Heart left ventricle (tissue), 16 donors: ENCODE measurements at regions not wholly inside any gene's neighbourhood (a gene's known extent, or its start where the extent isn't known, plus 50 kb on each side); places are given as distances from the start of the nearest gene placed in this dataset.

ENCODE experiments used
- ATAC-seq, 4 donors: fragments of 200-7000 bp; cut with Tn5 transposase; one replicate each; pipeline ENCODE4 v1.9.1; 2020 to 2022; ENCODE audit warnings: moderate library complexity in 4 of 4, mild to moderate bottlenecking in 3 of 4, moderate number of reproducible peaks in 1 of 4
- DNase-seq, 5 donors: peaks; one replicate each; pipeline ENCODE4 v3.0.0-alpha.2; 2020
- H3K27ac ChIP-seq, 12 donors: fragments of 200-600 bp; sonication (generic) in 4 of 12; one replicate each; pipeline versions ENCODE4 v1.5.0 to v1.8.0; 2016 to 2022; ENCODE audit warnings: mild to moderate bottlenecking in 2 of 12
- H3K27me3 ChIP-seq, 9 donors: fragments of 200-600 bp; sonication (generic) in 2 of 9; one replicate each; pipeline versions ENCODE4 v1.5.1 to v1.8.0; 2016 to 2022; ENCODE audit warnings: mild to moderate bottlenecking in 3 of 9
- H3K36me3 ChIP-seq, 9 donors: fragments of 200-600 bp; sonication (generic) in 2 of 9; one replicate each; pipeline versions ENCODE4 v1.5.0 to v1.8.0; 2018 to 2022; ENCODE audit warnings: mild to moderate bottlenecking in 2 of 9
- H3K4me1 ChIP-seq, 12 donors: fragments of 200-600 bp; sonication (generic) in 4 of 12; one replicate each; pipeline versions ENCODE4 v1.5.0 to v1.8.0; 2016 to 2022; ENCODE audit warnings: mild to moderate bottlenecking in 3 of 12
- H3K4me3 ChIP-seq, 12 donors: fragments of 200-600 bp; sonication (generic) in 4 of 12; one replicate each; pipeline versions ENCODE4 v1.5.0 to v1.8.0; 2017 to 2022; ENCODE audit warnings: mild to moderate bottlenecking in 9 of 12, moderate library complexity in 4 of 12
- H3K9me3 ChIP-seq, 12 donors: fragments of 200-600 bp; sonication (generic) in 4 of 12; one replicate each; pipeline versions ENCODE4 v1.5.0 to v1.8.0; 2016 to 2022; ENCODE audit warnings: mild to moderate bottlenecking in 1 of 12
- CTCF ChIP-seq, 12 donors: fragments of 200-600 bp; sonication (generic) in 4 of 12; IDR thresholded peaks; one replicate each; pipeline versions ENCODE4 v1.5.0 to v1.8.0; 2018 to 2022; ENCODE audit warnings: antibody characterized with exemption in 12 of 12, mild to moderate bottlenecking in 5 of 12
- POLR2A ChIP-seq, 2 donors: fragments of 450-650 bp; IDR thresholded peaks; one replicate each; pipeline ENCODE4 v1.6.1; 2017; ENCODE audit warnings: antibody characterized with exemption in 2 of 2, mild to moderate bottlenecking in 2 of 2, moderate library complexity in 2 of 2
- WGBS, 4 donors: extraction: QIAGEN DNeasy Blood & Tissue Kit in 2 of 4; methylation state at CpG; one replicate each; pipeline versions ENCODE4 v1.1.5 to v1.1.7; 2013 to 2018; 5-methylcytosine and 5-hydroxymethylcytosine counted together
- intact Hi-C, 10 donors: fragments of 100-400 bp; cut with DNase I; formaldehyde crosslinking; loops; one replicate each; pipeline versions ENCODE4 v1.11.1 to v1.14.2; 2022
- donor health status: ischemic (EF 13 %, LVEDD 7.1; RV severe dilation, severe dysfunction).
- donor health status: healthy with polysubstance abuse.
- donor health status: DM: no; HTN: yes; CAD: no.
- donor health status: DM: no; HTN: no; CAD: no.
- donor health status: ischemic (EF 25% LVEDD 6.9; RV normal size, moderate dysfunction).
- donor health status: ischemic (EF 25% LVEDD 5.7; RV mildly dilated, moderate dysfunction).
- donor health status: healthy.
- donor health status: DM: yes; HTN: yes; CAD: no.
- donor health status: ischemic (EF 35%, LVEDD 5.7; RV mildly dilated, moderate dysfunction).
- donor health status: nonischemic (EF 11% LVEDD 7.7; RV severe dilation, severe dysfunction).
- donor health status: DM: yes; HTN: yes; CAD: no.
- donor health status: PGD.
- donor health status: ischemic (EF 29% LVEDD 5.4; RV normal size, mild dysfunction).
- donor health status: nonischemic (EF 23%, LVEDD 6.1; RV moderate dilation, normal function).

GRCh38 chrX:39016556-39016955, 215.3 kb downstream of the MID1IP1 start:
- H3K36me3 ChIP-seq: no peaks in the 10 kb centered on the region
- TF ChIP-seq POLR2A (IDR thresholded peaks at IDR 0.05) (no peak), CTCF (IDR thresholded peaks at IDR 0.05) (no peak)
- peaks cover 0 to 7% (median 0%) of the 10 kb centered on the region in 9 donors for H3K27me3 ChIP-seq
- no peaks in the 10 kb centered on the region for H3K9me3 ChIP-seq
- ATAC-seq: no peak
- H3K27ac ChIP-seq: no peak overlapping the region
- intact Hi-C loops: no loop called here
- no peak for DNase-seq
- 70 to 97% (median 87%) methylated on average over 3 of the region's 3 CpGs for WGBS, 4 donors
- H3K4me3 ChIP-seq: no peak overlapping the region
- peaks cover 0 to 12% (median 0%) of the 10 kb centered on the region in 12 donors for H3K4me1 ChIP-seq

- DNase-seq: no peak
- no peak for ATAC-seq
- Histone ChIP-seq H3K27ac (no peak overlapping the region), H3K36me3 (no peaks in the 10 kb centered on the region), H3K4me1 (peaks cover 0 to 7% (median 0%) of the 10 kb centered on the region in 12 donors), H3K27me3 (peaks cover 0 to 7% (median 0%) of the 10 kb centered on the region in 9 donors), H3K4me3 (no peak overlapping the region), H3K9me3 (no peaks in the 10 kb centered on the region)
- TF ChIP-seq CTCF (IDR thresholded peaks at IDR 0.05) (no peak), POLR2A (IDR thresholded peaks at IDR 0.05) (no peak)
- 84 to 97% (median 90%) methylated on average over 4 of the region's 4 CpGs for WGBS, 4 donors
- intact Hi-C loops: no loop called here
Measured at GRCh38 chrX:39017077-39017476, 215.8 kb downstream of the MID1IP1 start.

- 33 to 59% (median 45%) methylated on average over 6 of the region's 6 CpGs for WGBS, 4 donors
- H3K9me3 ChIP-seq: no peaks in the 10 kb centered on the region
- H3K27me3 ChIP-seq: peaks cover 0 to 7% (median 0%) of the 10 kb centered on the region in 9 donors
- TF ChIP-seq POLR2A (IDR thresholded peaks at IDR 0.05) (no peak), CTCF (IDR thresholded peaks at IDR 0.05) (no peak)
- H3K4me3 ChIP-seq: no peak overlapping the region
- intact Hi-C loops: no loop called here
- H3K36me3 ChIP-seq: no peaks in the 10 kb centered on the region
- ATAC-seq (no peak), DNase-seq (no peak)
- H3K27ac ChIP-seq: no peak overlapping the region
- H3K4me1 ChIP-seq: peaks cover 0 to 4% (median 0%) of the 10 kb centered on the region in 12 donors
Measured at GRCh38 chrX:39017716-39018115, 216.5 kb downstream of the MID1IP1 start.

GRCh38 chrX:39018541-39018940, 217.3 kb downstream of the MID1IP1 start:
- Histone ChIP-seq H3K4me3 (no peak overlapping the region), H3K4me1 (no peaks in the 10 kb centered on the region), H3K36me3 (no peaks in the 10 kb centered on the region), H3K27me3 (peaks cover 0 to 7% (median 0%) of the 10 kb centered on the region in 9 donors), H3K9me3 (no peaks in the 10 kb centered on the region), H3K27ac (no peak overlapping the region)
- no peak for DNase-seq
- intact Hi-C loops: no loop called here
- WGBS, 4 donors: 74 to 86% (median 79%) methylated on average over 3 of the region's 3 CpGs
- no peak for TF ChIP-seq POLR2A (IDR thresholded peaks at IDR 0.05)
- TF ChIP-seq CTCF (IDR thresholded peaks at IDR 0.05): no peak
- ATAC-seq: no peak
